ENCODE measurements at regions not wholly inside any gene's neighbourhood (a gene's known extent, or its start where the extent isn't known, plus 50 kb on each side); places are given as distances from the start of the nearest gene placed in this dataset.
"Not testable (repeated sequence)": the region's sequence is repeated elsewhere in the genome, so short reads cannot be mapped to it uniquely, and the experiment has no call there.

GRCh38 chr2:91603996-91604395 lies 2912.5 kb downstream of the RPIA start:
- not testable (repeated sequence) for TF ChIP-seq CTCF, POLR2A (IDR thresholded peaks at IDR 0.05)

All from Peyer's patch (tissue), 4 donors.